ENCODE measurements at regions not wholly inside any gene's neighbourhood (a gene's known extent, or its start where the extent isn't known, plus 50 kb on each side); places are given as distances from the start of the nearest gene placed in this dataset.

GRCh38 chr11:8323161-8323935, 59.7 kb upstream of the LMO1 start:
- DNase-seq (ENCODE audit: low read depth in 3 of 3), result no peak

GRCh38 chr11:8321876-8322275, 58.2 kb upstream of the LMO1 start:
- no peak for DNase-seq (ENCODE audit: low read depth in 3 of 3)

- DNase-seq (ENCODE audit: low read depth in 3 of 3), result no peak
Measured at GRCh38 chr11:8320076-8320475, 56.4 kb upstream of the LMO1 start.

GRCh38 chr11:8318536-8318935, 54.9 kb upstream of the LMO1 start:
- DNase-seq (ENCODE audit: low read depth in 3 of 3), result no peak

- no peak for DNase-seq (ENCODE audit: low read depth in 3 of 3)
Measured at GRCh38 chr11:8317159-8317558, 53.5 kb upstream of the LMO1 start.

- DNase-seq (ENCODE audit: low read depth in 3 of 3), result no peak
Measured at GRCh38 chr11:8315954-8316353, 52.3 kb upstream of the LMO1 start.

- no peak for DNase-seq (ENCODE audit: low read depth in 3 of 3)
Measured at GRCh38 chr11:8315463-8315862, 51.8 kb upstream of the LMO1 start.

- DNase-seq (ENCODE audit: low read depth in 3 of 3), result no peak
Measured at GRCh38 chr11:8314916-8315315, 51.2 kb upstream of the LMO1 start.

GRCh38 chr11:8313504-8314090, 49.9 kb upstream of the LMO1 start:
- no peak for DNase-seq (ENCODE audit: low read depth in 3 of 3)
